HG02571 (cell line): ENCODE measurements at regions not wholly inside any gene's neighbourhood (a gene's known extent, or its start where the extent isn't known, plus 50 kb on each side); places are given as distances from the start of the nearest gene placed in this dataset.
"Not testable (repeated sequence)": the region's sequence is repeated elsewhere in the genome, so short reads cannot be mapped to it uniquely, and the experiment has no call there.

Experiments used
- ATAC-seq: cut with Tn5 transposase; IDR thresholded peaks from one replicate; pipeline ENCODE4 v1.9.1; 2021; ENCODE audit warnings: mild to moderate bottlenecking, moderate library complexity; ENCODE audit not compliant: unreplicated experiment

- ATAC-seq, result no peak
Measured at GRCh38 chr12:131386781-131387180, 324.1 kb upstream of the SFSWAP start.

GRCh38 chr12:131387281-131388163 is 323.4 kb upstream of the SFSWAP start:
- no peak for ATAC-seq

GRCh38 chr12:131388164-131389053 is 322.5 kb upstream of the SFSWAP start:
- not testable (repeated sequence) for ATAC-seq

GRCh38 chr12:131389054-131390013 is 321.6 kb upstream of the SFSWAP start:
- ATAC-seq, result no peak

GRCh38 chr12:131390412-131391334 is 320.2 kb upstream of the SFSWAP start:
- no peak for ATAC-seq

- ATAC-seq, result no peak
Measured at GRCh38 chr12:131391399-131391798, 319.5 kb upstream of the SFSWAP start.

- ATAC-seq, result not testable (repeated sequence)
Measured at GRCh38 chr12:131394752-131395151, 316.1 kb upstream of the SFSWAP start.

DNA sequence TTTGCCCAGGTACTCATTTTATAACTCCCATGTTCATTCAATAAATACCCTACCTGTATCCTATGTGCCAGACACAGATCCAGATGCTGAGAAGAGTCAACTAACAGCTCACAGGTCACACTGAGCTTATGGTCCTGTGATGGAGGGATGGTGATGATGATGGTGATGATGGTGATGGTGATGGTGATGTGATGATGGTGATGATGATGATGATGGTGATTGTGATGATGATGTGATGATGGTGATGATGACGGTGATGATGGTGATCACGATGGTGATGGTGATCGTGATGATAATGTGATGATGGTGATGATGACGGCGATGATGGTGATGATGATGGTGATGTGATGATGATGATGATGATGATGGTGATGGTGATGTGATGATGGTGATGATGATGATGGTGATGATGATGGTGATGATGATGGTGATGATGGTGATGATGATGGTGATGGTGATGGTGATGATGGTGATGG is 315.6 kb upstream of the SFSWAP start:
- ATAC-seq, result not testable (repeated sequence)

DNA sequence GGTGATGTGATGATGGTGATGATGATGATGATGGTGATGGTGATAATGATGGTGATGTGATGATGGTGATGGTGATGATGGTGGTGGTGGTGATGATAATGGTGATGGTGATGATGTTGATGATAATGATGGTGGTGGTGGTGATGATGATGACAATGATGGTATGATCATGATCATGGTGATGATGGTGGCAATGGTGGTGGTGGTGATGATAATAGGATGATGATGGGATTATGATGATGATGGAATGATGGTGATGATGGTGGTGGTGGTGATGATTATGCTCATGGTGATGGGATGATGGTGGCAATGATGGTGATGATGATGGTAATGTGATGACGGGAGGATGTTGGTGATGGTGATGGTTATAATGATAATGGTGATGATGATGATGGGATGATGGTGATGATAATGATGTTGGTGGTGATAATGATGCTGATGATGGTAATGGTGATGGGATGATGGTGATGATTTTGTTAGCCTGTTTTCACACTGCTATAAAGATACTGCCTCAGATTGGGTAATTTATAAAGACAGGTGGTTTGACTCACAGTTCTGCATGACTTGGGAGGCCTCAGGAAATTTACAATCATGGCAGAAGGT is 314.8 kb upstream of the SFSWAP start:
- no peak for ATAC-seq

DNA sequence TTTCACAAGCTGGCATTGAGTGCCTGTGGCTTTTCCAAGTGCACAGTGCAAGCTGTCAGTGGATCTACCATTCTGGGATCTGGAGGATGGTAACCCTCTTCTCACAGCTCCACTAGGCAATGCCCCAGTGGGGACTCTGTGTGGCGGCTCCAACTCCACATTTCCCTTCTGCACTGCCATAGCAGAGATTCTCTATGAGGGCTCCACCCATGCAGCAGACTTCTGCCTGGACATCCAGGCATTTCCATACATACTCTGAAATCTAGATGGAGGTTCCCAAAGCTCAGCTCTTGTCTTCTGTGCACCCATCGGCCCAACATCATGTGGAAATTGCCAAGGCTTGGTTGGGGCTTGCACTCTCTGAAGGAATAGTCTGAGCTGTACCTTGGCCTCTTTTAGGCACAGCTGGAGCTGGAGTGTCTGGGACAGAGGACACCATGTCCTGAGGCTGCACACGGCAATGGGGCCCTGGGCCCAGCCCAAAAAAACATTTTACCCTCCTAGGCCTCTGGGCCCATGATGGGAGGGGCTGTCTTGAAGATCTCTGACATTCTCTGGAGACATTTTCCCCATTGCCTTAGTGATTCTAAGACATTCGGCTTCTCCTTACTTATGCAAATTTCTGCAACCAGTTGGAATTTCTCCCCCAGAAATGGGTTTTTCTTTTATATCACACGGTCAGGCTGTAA is 313.3 kb upstream of the SFSWAP start:
- ATAC-seq, result no peak

DNA sequence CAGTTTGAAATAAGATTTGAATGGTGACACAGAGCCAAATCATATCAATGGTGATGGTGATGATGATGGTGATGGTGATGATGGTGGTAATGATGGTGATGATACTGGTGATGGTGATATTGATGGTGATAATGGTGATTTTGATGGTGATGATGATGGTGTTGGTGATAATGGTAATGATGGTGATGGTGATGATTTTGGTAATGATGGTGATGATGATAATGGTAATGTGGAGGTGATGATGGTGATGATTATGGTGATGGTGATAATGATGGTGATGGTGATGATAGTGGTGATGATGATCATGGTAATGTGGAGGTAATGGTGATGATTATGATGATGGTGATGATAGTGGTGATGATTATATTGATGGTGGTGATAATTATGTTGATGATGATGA is 311.9 kb upstream of the SFSWAP start:
- ATAC-seq, result no peak

- ATAC-seq, result not testable (repeated sequence)
Measured at GRCh38 chr12:131400668-131401294, 310.1 kb upstream of the SFSWAP start.

DNA sequence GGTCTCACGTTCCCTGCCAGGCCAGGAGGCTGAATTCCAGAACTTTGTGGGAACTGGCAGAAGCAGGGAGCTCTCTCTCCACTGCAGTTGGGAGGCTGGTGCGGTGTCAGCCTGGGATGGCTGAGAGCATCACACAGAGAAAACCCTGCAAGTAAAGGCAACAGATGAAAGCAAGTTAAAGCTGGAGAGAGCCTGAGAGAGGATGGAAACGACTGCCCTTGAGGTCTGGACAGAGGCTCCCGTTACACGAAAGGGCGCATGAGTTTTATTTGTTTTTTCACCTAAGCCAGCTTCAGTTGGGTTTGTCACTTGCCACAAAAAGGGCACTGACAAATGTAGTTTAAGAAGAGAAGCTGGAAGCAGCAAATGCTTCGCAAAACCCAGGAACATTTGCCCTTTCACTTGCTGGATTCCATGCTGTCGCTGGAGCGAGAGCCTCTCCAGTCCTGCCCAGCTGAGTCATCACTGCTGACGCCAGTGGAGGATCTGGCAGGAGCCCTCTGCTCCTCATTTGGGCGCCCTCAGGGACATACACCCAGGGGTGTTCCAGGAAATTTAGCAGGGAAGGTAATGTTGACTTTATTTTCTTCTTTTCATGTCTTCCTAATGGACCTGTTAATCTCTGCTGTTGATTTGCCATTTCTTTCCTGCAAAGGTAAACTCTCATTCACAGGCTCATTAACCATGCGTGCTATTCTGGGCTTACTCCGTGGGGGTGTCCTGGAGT is 308.8 kb upstream of the SFSWAP start:
- not testable (repeated sequence) for ATAC-seq

DNA sequence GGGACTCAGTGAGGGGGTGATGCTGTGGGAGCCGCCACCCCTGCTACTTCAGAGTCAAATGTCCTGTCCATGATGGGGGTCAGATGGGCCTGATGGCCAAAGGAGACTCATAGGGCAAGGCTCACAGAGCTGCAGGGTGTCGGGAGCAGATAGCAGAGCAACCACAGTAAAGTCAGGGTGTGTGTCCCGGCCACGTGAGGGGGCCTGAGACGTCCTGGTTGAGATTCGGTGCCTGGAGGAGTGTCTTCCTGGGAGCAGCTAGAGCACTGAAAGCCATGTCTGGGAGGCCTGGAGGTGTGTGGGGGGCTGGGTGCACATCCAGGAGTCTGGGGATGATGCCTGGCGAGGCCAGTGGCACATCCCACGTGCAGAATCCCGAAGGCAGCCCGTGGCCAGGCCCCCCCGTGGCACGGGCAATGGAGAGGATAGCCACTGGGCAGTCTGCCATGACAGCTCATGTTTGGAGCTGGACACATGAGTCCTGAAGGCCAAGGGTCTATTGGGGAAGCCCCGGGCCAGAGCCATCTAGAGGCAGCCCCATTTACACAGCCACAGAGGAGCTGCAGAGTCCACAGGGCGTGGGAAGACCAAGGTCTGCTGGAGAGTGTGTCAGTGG is 308.0 kb upstream of the SFSWAP start:
- no peak for ATAC-seq

DNA sequence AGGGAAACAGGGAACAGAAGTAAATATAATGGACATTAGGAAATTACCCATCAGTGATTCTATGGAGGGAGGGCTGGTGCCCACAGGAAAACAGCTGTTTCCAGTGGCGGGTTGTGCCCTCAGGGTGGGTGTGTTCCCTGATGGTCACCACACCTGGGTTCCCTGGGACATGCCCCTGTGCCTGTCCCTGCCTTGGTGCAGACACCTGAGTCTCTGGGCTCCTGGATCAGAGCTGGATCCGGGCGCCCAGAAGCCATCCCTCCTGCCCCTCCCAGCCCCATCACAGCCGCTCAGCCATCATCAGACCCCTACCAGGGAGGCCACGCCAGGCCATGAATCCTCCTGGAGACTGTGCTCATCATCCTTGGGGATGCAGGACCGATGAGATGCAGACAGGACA is 307.2 kb upstream of the SFSWAP start:
- no peak for ATAC-seq

GRCh38 chr12:131404705-131405104 is 306.2 kb upstream of the SFSWAP start:
- no peak for ATAC-seq
